Hepatocyte (in vitro differentiated cells): ENCODE measurements at regions not wholly inside any gene's neighbourhood (a gene's known extent, or its start where the extent isn't known, plus 50 kb on each side); places are given as distances from the start of the nearest gene placed in this dataset.

Experiments used
- CTCF ChIP-seq: fragments of 200-600 bp; sonication (generic); IDR thresholded peaks from 2 replicates; pipeline ENCODE4 v1.5.1; 2016; ENCODE audit warnings: antibody characterized with exemption, mild to moderate bottlenecking; ENCODE audit not compliant: poor library complexity
- EZH2phosphoT487 ChIP-seq: fragments of 200-600 bp; sonication (generic); IDR thresholded peaks from one replicate; pipeline ENCODE4 v1.6.1; 2018; ENCODE audit warnings: antibody characterized with exemption, mild to moderate bottlenecking, low read depth, moderate library complexity; ENCODE audit not compliant: unreplicated experiment, severe bottlenecking

GRCh38 chr7:128171342-128171918 is 69.6 kb upstream of the LEP start:
- TF ChIP-seq EZH2phosphoT487 (no peak), CTCF (no peak)
